ENCODE measurements at regions not wholly inside any gene's neighbourhood (a gene's known extent, or its start where the extent isn't known, plus 50 kb on each side); places are given as distances from the start of the nearest gene placed in this dataset.

DNA sequence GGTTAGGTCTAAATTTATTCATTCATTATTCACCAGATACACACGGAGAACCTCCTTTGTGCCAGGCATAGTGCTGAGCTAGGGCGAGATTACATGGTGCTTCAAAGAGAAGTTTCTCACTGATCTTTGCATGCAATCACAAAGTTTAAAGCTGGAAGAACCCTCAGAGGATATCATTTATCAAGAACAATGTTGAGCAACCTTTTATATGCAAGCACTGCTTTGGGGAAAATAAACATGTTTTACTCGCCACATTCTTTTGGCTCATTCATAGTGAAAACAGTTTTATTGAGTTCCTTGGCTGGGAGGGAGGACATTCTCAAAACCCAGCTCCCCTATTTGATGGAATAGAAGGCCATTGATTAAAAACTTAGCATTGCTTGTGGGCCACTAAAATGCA, 49.8 kb upstream of the XYLT1 start:
- CTCF ChIA-PET: no interaction called here
- no peak overlapping the region for H3K27ac ChIP-seq

More for the DNA sequence above, 49.8 kb upstream of the XYLT1 start:
- TF ChIP-seq, protein P1, sequence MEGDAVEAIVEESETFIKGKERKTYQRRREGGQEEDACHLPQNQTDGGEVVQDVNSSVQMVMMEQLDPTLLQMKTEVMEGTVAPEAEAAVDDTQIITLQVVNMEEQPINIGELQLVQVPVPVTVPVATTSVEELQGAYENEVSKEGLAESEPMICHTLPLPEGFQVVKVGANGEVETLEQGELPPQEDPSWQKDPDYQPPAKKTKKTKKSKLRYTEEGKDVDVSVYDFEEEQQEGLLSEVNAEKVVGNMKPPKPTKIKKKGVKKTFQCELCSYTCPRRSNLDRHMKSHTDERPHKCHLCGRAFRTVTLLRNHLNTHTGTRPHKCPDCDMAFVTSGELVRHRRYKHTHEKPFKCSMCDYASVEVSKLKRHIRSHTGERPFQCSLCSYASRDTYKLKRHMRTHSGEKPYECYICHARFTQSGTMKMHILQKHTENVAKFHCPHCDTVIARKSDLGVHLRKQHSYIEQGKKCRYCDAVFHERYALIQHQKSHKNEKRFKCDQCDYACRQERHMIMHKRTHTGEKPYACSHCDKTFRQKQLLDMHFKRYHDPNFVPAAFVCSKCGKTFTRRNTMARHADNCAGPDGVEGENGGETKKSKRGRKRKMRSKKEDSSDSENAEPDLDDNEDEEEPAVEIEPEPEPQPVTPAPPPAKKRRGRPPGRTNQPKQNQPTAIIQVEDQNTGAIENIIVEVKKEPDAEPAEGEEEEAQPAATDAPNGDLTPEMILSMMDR (conservative IDR thresholded peaks at IDR 0.05; ENCODE audit: low read depth): no peak
- POLR2A ChIA-PET (ENCODE audit: low non-redundant PET): no interaction called here
- no peak for DNase-seq (ENCODE audit: low spot score)

Measured in RWPE1 (cell line).